ENCODE measurements at regions not wholly inside any gene's neighbourhood (a gene's known extent, or its start where the extent isn't known, plus 50 kb on each side); places are given as distances from the start of the nearest gene placed in this dataset.

DNA sequence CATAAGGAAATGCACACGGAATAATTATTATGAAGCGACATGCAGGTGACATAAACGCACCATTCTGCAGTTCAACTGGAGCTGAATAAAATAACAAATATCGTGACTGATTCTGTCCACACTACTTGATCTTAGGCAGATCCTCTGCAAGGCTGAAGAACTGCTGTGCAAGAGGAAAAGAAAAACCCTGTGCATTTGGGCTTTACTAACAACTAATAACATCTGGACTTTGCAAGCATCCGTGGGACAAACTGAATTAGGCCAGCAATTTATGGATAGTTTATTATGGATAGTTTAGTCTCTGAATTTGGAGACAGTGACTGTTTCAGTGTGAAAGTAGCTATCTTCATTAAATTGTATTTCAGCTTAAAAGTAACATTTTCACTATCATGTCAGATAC lies 309.4 kb downstream of the SFMBT2 start:
- WGBS, 5 donors, result 86 to 92% (median 91%) methylated on average over 5 of the region's 5 CpGs
- intact Hi-C loops (cut with DNase I; ENCODE audit: low total_unique reads), result no loop called here
- H3K27me3 ChIP-seq (replicated peaks in 1 of 7), result no peaks in the 10 kb centered on the region

DNA sequence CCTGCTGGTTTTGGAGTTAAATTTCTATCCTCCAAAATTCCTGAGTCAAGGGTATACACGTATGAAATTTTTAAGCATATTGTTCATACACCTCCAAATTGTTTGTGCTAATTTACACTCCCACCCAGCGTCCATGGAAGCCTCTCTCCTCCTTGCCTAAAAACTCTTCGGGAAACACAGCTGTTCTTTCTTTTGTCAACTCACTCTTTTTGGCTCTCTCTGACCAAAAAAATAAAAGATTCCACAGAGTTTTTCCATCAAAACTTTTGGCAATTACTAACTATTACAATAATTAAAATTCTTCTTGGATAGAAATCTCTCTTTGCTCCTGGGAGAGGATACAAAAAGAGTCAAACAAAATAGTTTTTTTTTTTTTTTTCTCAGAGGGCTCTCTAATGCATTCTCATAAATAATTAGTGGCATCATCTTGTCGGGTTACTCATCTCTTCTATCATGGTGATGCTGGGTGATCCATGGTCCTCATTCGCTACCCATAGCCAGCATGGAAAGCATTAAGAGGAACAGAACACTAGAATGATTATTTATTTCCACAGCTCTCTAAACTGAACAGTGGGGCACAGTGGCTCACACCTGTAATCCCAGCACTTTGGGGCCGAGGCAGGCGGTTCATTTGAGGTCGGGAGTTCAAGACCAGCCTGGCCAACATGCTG lies 310.7 kb downstream of the SFMBT2 start:
- 79 to 88% (median 85%) methylated on average over 8 of the region's 8 CpGs for WGBS, 5 donors
- Histone ChIP-seq H3K36me3 (no peaks in the 10 kb centered on the region), H3K4me1 (peaks cover 0 to 8% (median 0%) of the 10 kb centered on the region in 6 donors), H3K4me3 (no peak overlapping the region), H3K27me3 (replicated peaks in 1 of 7) (no peaks in the 10 kb centered on the region), H3K9me3 (no peaks in the 10 kb centered on the region), H3K27ac (peak overlapping the region in 4 of 8 donors; percentile 5 to 54 (median 32))
- DNase-seq, result no peak
- intact Hi-C loops (cut with DNase I; ENCODE audit: low total_unique reads), result no loop called here
- TF ChIP-seq, protein P1, sequence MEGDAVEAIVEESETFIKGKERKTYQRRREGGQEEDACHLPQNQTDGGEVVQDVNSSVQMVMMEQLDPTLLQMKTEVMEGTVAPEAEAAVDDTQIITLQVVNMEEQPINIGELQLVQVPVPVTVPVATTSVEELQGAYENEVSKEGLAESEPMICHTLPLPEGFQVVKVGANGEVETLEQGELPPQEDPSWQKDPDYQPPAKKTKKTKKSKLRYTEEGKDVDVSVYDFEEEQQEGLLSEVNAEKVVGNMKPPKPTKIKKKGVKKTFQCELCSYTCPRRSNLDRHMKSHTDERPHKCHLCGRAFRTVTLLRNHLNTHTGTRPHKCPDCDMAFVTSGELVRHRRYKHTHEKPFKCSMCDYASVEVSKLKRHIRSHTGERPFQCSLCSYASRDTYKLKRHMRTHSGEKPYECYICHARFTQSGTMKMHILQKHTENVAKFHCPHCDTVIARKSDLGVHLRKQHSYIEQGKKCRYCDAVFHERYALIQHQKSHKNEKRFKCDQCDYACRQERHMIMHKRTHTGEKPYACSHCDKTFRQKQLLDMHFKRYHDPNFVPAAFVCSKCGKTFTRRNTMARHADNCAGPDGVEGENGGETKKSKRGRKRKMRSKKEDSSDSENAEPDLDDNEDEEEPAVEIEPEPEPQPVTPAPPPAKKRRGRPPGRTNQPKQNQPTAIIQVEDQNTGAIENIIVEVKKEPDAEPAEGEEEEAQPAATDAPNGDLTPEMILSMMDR (IDR thresholded peaks at IDR 0.05 in 8 of 11, conservative IDR thresholded peaks at IDR 0.05 in 3 of 11), result no peak
- no peak for TF ChIP-seq POLR2AphosphoS5 (IDR thresholded peaks at IDR 0.05)
- no peak for TF ChIP-seq POLR2A (IDR thresholded peaks at IDR 0.05)

More for the DNA sequence above, 309.4 kb downstream of the SFMBT2 start:
- Histone ChIP-seq H3K9me3 (no peaks in the 10 kb centered on the region), H3K27ac (peak overlapping the region in 4 of 8 donors; percentile 21 to 54 (median 42)), H3K4me3 (no peak overlapping the region), H3K36me3 (no peaks in the 10 kb centered on the region), H3K4me1 (peaks cover 0 to 8% (median 0%) of the 10 kb centered on the region in 6 donors)
- no peak for TF ChIP-seq POLR2A (IDR thresholded peaks at IDR 0.05)
- TF ChIP-seq, protein P1 (IDR thresholded peaks at IDR 0.05 in 8 of 11, conservative IDR thresholded peaks at IDR 0.05 in 3 of 11), result no peak
- TF ChIP-seq POLR2AphosphoS5 (IDR thresholded peaks at IDR 0.05), result no peak
- no peak for DNase-seq

DNA sequence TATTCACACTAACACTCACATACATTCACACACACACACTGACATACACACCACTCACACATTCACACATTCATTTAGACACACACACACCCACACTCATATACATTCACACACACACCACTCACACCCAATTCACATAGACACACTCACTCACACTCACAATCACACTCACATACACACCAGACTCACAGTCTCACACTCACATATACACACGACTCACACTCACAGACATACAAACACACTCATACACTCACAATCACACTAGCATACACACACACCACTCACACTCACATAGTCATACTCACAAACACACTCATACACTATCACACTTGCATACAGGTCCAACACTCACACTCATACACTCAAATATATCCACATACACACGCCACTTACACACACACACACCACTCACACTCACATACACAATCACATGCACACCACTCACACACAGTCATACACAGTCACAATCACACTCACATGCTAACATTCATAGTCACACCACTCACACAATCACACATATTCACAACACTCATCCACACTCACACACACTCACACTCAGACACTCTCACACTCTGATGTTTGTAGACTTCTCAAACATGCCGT lies 312.6 kb downstream of the SFMBT2 start:
- intact Hi-C loops (cut with DNase I; ENCODE audit: low total_unique reads), result no loop called here
- 79 to 93% (median 86%) methylated on average over 3 of the region's 3 CpGs for WGBS, 5 donors

DNA sequence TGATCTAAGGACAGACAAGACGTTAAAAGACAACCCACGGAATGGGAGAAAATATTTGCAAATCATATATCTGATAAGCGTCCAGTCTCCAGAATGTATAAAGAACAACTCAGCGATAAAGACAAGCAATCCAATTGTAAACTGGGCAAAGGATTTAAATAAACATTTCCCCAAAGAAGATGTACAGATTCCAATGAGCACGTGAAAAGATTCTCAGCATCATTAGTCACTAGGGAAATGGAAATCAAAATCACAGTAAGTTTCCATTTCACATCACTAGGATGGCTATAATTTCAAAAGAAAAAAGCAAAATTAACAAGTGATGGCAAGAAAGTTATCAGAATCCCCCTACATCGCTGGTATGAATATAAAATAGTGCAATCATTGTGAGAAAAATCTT lies 316.1 kb downstream of the SFMBT2 start:
- H3K4me1 ChIP-seq, result peaks cover 0 to 4% (median 0%) of the 10 kb centered on the region in 6 donors
- H3K27ac ChIP-seq, result no peak overlapping the region
- H3K4me3 ChIP-seq, result no peak overlapping the region
- 76 to 84% (median 79%) methylated on average over 6 of the region's 6 CpGs for WGBS, 5 donors
- no peaks in the 10 kb centered on the region for H3K27me3 ChIP-seq (replicated peaks in 1 of 7)
- no peaks in the 10 kb centered on the region for H3K36me3 ChIP-seq
- TF ChIP-seq POLR2AphosphoS5 (IDR thresholded peaks at IDR 0.05), result no peak
- TF ChIP-seq, protein P1 (IDR thresholded peaks at IDR 0.05 in 8 of 11, conservative IDR thresholded peaks at IDR 0.05 in 3 of 11), result no peak
- TF ChIP-seq POLR2A (IDR thresholded peaks at IDR 0.05), result no peak
- intact Hi-C loops (cut with DNase I; ENCODE audit: low total_unique reads), result no loop called here
- DNase-seq, result no peak
- H3K9me3 ChIP-seq, result no peaks in the 10 kb centered on the region

More for the DNA sequence above, 312.6 kb downstream of the SFMBT2 start:
- TF ChIP-seq, protein P1 (IDR thresholded peaks at IDR 0.05 in 8 of 11, conservative IDR thresholded peaks at IDR 0.05 in 3 of 11), result no peak
- no peak for TF ChIP-seq POLR2AphosphoS5 (IDR thresholded peaks at IDR 0.05)
- TF ChIP-seq POLR2A (IDR thresholded peaks at IDR 0.05), result no peak
- H3K4me1 ChIP-seq, result peaks cover 0 to 8% (median 0%) of the 10 kb centered on the region in 6 donors
- DNase-seq, result no peak
- H3K9me3 ChIP-seq, result no peaks in the 10 kb centered on the region
- H3K27ac ChIP-seq, result no peak overlapping the region
- no peaks in the 10 kb centered on the region for H3K27me3 ChIP-seq (replicated peaks in 1 of 7)
- no peak overlapping the region for H3K4me3 ChIP-seq
- H3K36me3 ChIP-seq, result no peaks in the 10 kb centered on the region
